ENCODE measurements at regions not wholly inside any gene's neighbourhood (a gene's known extent, or its start where the extent isn't known, plus 50 kb on each side); places are given as distances from the start of the nearest gene placed in this dataset.
A peak's percentile ranks its signal among the peaks of the same experiment; 100 is the strongest.

GRCh38 chr4:38308728-38309311 is 348.6 kb downstream of the PTTG2 start:
- Mint-ChIP-seq H3K4me1 (peaks cover 51% of the 10 kb centered on the region), H3K27ac (no peak overlapping the region), H3K9me3 (peaks cover 4% of the 10 kb centered on the region), H3K4me3 (no peak overlapping the region), H3K36me3 (no peaks in the 10 kb centered on the region), H3K27me3 (no peaks in the 10 kb centered on the region)
- no peak for ATAC-seq

GRCh38 chr4:38309471-38309870 is 349.3 kb downstream of the PTTG2 start:
- Mint-ChIP-seq H3K27ac (peak overlapping the region; percentile 70), H3K4me3 (no peak overlapping the region), H3K9me3 (peaks cover under 1% of the 10 kb centered on the region), H3K4me1 (peaks cover 58% of the 10 kb centered on the region), H3K27me3 (no peaks in the 10 kb centered on the region), H3K36me3 (no peaks in the 10 kb centered on the region)
- no peak for ATAC-seq

- Mint-ChIP-seq H3K36me3 (no peaks in the 10 kb centered on the region), H3K9me3 (no peaks in the 10 kb centered on the region), H3K27ac (peak overlapping the region; percentile 70), H3K4me3 (peak overlapping the region; percentile 61), H3K4me1 (peaks cover 59% of the 10 kb centered on the region), H3K27me3 (no peaks in the 10 kb centered on the region)
- ATAC-seq: peak; percentile 96
Measured at GRCh38 chr4:38310446-38311043, 350.3 kb downstream of the PTTG2 start.

- Mint-ChIP-seq H3K9me3 (no peaks in the 10 kb centered on the region), H3K27me3 (no peaks in the 10 kb centered on the region), H3K36me3 (no peaks in the 10 kb centered on the region), H3K4me1 (peaks cover 52% of the 10 kb centered on the region), H3K27ac (no peak overlapping the region), H3K4me3 (no peak overlapping the region)
- ATAC-seq: no peak
Measured at GRCh38 chr4:38311495-38312126, 351.4 kb downstream of the PTTG2 start.

- ATAC-seq: no peak
- Mint-ChIP-seq H3K4me1 (peaks cover 44% of the 10 kb centered on the region), H3K27ac (peak overlapping the region; percentile 64), H3K36me3 (no peaks in the 10 kb centered on the region), H3K9me3 (no peaks in the 10 kb centered on the region), H3K27me3 (no peaks in the 10 kb centered on the region), H3K4me3 (no peak overlapping the region)
Measured at GRCh38 chr4:38313175-38313574, 350.8 kb upstream of the KLF3 start.

- H3K36me3 Mint-ChIP-seq: no peaks in the 10 kb centered on the region
- H3K27ac Mint-ChIP-seq: peak overlapping the region; percentile 64
- H3K9me3 Mint-ChIP-seq: no peaks in the 10 kb centered on the region
- no peak for ATAC-seq
- H3K27me3 Mint-ChIP-seq: no peaks in the 10 kb centered on the region
- H3K4me1 Mint-ChIP-seq: peaks cover 45% of the 10 kb centered on the region
- no peak overlapping the region for H3K4me3 Mint-ChIP-seq
Measured at GRCh38 chr4:38313999-38314561, 349.9 kb upstream of the KLF3 start.

GRCh38 chr4:38314663-38315062 is 349.3 kb upstream of the KLF3 start:
- H3K36me3 Mint-ChIP-seq: no peaks in the 10 kb centered on the region
- ATAC-seq: no peak
- no peak overlapping the region for H3K4me3 Mint-ChIP-seq
- no peaks in the 10 kb centered on the region for H3K9me3 Mint-ChIP-seq
- H3K27me3 Mint-ChIP-seq: no peaks in the 10 kb centered on the region
- H3K4me1 Mint-ChIP-seq: peaks cover 45% of the 10 kb centered on the region
- peak overlapping the region; percentile 64 for H3K27ac Mint-ChIP-seq

- no peak overlapping the region for H3K4me3 Mint-ChIP-seq
- H3K27ac Mint-ChIP-seq: no peak overlapping the region
- no peaks in the 10 kb centered on the region for H3K9me3 Mint-ChIP-seq
- peaks cover 45% of the 10 kb centered on the region for H3K4me1 Mint-ChIP-seq
- no peak for ATAC-seq
- no peaks in the 10 kb centered on the region for H3K27me3 Mint-ChIP-seq
- no peaks in the 10 kb centered on the region for H3K36me3 Mint-ChIP-seq
Measured at GRCh38 chr4:38315286-38315685, 348.7 kb upstream of the KLF3 start.

- Mint-ChIP-seq H3K36me3 (no peaks in the 10 kb centered on the region), H3K27ac (no peak overlapping the region), H3K27me3 (no peaks in the 10 kb centered on the region), H3K9me3 (no peaks in the 10 kb centered on the region), H3K4me1 (peaks cover 45% of the 10 kb centered on the region), H3K4me3 (no peak overlapping the region)
- no peak for ATAC-seq
Measured at GRCh38 chr4:38316045-38316444, 348.0 kb upstream of the KLF3 start.

GRCh38 chr4:38317041-38317674 is 346.8 kb upstream of the KLF3 start:
- Mint-ChIP-seq H3K9me3 (no peaks in the 10 kb centered on the region), H3K36me3 (no peaks in the 10 kb centered on the region), H3K4me3 (no peak overlapping the region), H3K27me3 (no peaks in the 10 kb centered on the region), H3K27ac (peak overlapping the region; percentile 42), H3K4me1 (peaks cover 39% of the 10 kb centered on the region)
- ATAC-seq: no peak

- Mint-ChIP-seq H3K27me3 (no peaks in the 10 kb centered on the region), H3K4me3 (peak overlapping the region; percentile 76), H3K27ac (peak overlapping the region; percentile 80), H3K4me1 (peaks cover 35% of the 10 kb centered on the region), H3K36me3 (no peaks in the 10 kb centered on the region), H3K9me3 (peaks cover under 1% of the 10 kb centered on the region)
- ATAC-seq: peak; percentile 94
Measured at GRCh38 chr4:38318737-38319455, 345.1 kb upstream of the KLF3 start.

GRCh38 chr4:38319456-38320342 is 344.3 kb upstream of the KLF3 start:
- H3K36me3 Mint-ChIP-seq: no peaks in the 10 kb centered on the region
- H3K27ac Mint-ChIP-seq: peak overlapping the region; percentile 80
- peaks cover 28% of the 10 kb centered on the region for H3K4me1 Mint-ChIP-seq
- peaks cover 5% of the 10 kb centered on the region for H3K9me3 Mint-ChIP-seq
- H3K4me3 Mint-ChIP-seq: peak overlapping the region; percentile 76
- ATAC-seq: peak; percentile 74
- H3K27me3 Mint-ChIP-seq: no peaks in the 10 kb centered on the region

- peak overlapping the region; percentile 80 for H3K27ac Mint-ChIP-seq
- no peak for ATAC-seq
- peaks cover 28% of the 10 kb centered on the region for H3K4me1 Mint-ChIP-seq
- no peak overlapping the region for H3K4me3 Mint-ChIP-seq
- H3K36me3 Mint-ChIP-seq: no peaks in the 10 kb centered on the region
- no peaks in the 10 kb centered on the region for H3K27me3 Mint-ChIP-seq
- peaks cover 5% of the 10 kb centered on the region for H3K9me3 Mint-ChIP-seq
Measured at GRCh38 chr4:38320343-38320695, 343.7 kb upstream of the KLF3 start.

- Mint-ChIP-seq H3K9me3 (peaks cover 5% of the 10 kb centered on the region), H3K27ac (peak overlapping the region; percentile 80), H3K4me3 (no peak overlapping the region), H3K36me3 (no peaks in the 10 kb centered on the region), H3K4me1 (peaks cover 28% of the 10 kb centered on the region), H3K27me3 (no peaks in the 10 kb centered on the region)
- no peak for ATAC-seq
Measured at GRCh38 chr4:38320833-38321232, 343.2 kb upstream of the KLF3 start.
